Activated CD4-positive, alpha-beta T cell treated with anti-CD3 and anti-CD28 coated beads, Interleukin-2, amount 50 U/mL, for 16 hours (primary cell): ENCODE measurements at regions not wholly inside any gene's neighbourhood (a gene's known extent, or its start where the extent isn't known, plus 50 kb on each side); places are given as distances from the start of the nearest gene placed in this dataset.

Source experiments
- DNase-seq: peaks from one replicate; pipeline ENCODE4 v3.0.0-alpha.2; 2020

- no peak for DNase-seq
These were observed 319.9 kb upstream of the GRM7 start for GRCh38 chr3:6540981-6541380.

- DNase-seq, result no peak
These were observed 318.1 kb upstream of the GRM7 start for GRCh38 chr3:6542795-6543194.

GRCh38 chr3:6549296-6549695 lies 311.6 kb upstream of the GRM7 start:
- DNase-seq, result no peak

DNA sequence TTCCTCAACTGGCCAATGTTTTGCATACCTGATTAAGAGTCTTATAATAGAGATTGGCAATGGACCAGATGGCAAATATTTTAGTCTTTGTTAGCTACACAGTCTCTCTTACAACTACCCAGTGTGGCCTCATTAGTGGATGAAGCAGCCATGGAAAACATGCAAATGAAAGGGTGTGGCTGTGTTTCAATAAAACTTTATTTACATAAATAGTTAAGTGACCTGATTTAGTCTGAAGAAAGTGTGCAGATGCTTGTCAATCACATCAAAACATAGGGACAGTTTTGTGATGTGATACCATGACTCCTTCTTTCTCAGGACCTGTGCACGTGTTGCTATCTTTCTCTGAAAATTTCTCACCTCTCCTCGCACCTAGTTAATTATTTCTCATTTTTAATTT lies 309.8 kb upstream of the GRM7 start:
- no peak for DNase-seq

- DNase-seq, result no peak
These were observed 300.7 kb upstream of the GRM7 start for GRCh38 chr3:6560259-6560658.

- no peak for DNase-seq
These were observed 293.7 kb upstream of the GRM7 start for GRCh38 chr3:6567241-6567640.

DNA sequence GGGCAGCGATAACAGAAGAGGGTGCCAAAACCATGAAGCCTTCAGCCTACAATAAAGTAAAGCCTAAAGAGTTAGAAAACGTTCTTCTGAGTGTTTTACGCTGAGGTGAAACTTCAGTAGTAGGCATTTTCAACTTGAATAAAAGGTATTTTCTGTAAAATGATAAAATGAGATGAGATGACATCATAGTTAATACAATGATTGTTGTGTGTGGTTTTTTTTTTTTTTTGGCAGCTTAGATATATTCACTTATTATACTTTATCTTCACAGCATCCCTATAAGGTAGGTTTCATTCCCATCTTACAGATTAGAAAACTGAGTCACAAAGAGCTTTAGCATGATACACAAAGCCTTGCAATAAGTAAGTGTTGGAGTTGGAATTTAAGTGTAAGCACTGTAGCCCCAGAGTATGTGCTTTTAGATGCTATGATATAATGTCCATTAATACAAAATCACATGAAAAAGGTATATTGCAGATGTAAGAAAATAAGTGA lies 291.9 kb upstream of the GRM7 start:
- no peak for DNase-seq

DNA sequence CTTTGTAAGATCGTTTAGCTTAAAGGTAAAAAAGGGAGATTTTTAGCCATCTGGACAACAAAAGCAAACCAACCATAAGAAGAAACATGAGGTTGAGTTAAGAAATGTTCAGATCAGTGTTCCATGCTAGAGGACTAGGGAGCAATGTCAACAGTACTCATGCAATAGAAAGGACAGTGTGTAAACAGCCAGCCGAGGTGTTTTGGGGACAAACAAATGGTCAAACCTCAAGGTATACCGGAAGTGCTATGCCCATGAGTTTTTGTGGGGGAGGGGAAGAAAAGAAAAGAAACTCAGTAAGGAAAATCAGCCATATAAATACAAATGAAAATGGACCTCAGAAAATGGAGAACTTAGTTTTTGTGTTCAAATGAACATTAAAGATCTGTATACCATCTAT lies 289.5 kb upstream of the GRM7 start:
- DNase-seq, result no peak

GRCh38 chr3:6577584-6577983 lies 283.3 kb upstream of the GRM7 start:
- DNase-seq, result no peak

DNA sequence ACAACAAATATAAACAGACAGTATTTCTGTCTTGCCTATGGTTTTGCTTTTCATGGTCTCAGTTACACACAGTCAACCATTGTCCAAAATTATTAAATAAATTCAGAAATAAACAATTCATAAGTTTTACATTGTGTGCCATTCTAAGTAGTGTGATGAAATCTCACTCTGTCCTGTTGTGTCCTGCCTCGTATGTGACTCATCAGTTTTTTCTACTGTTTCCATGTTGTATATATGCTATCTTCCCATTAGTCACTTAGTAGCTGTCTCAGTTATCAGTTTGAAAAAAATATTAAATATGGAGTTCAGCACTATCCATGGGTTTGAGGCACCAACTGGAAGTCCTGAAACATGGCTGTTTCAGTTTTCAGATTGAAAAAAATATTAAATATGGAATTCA lies 282.4 kb upstream of the GRM7 start:
- no peak for DNase-seq

DNA sequence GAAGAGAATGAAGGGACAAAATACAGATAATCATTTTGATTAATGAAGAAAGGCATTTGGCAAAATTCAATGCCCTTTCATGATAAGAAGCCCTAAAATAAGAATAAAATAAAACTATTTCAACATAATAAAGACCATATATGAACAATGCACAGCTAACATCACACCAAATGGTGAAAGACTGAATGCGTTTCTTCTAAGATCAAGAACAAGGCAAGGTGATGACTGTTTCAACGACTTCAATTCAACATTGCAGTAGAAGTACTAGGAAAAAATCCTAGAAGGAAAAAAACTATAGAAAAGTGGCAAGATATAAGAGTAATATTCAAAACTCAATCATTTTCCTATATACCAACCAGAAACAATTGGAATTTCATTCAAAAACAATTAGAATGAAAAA lies 280.1 kb upstream of the GRM7 start:
- no peak for DNase-seq

DNA sequence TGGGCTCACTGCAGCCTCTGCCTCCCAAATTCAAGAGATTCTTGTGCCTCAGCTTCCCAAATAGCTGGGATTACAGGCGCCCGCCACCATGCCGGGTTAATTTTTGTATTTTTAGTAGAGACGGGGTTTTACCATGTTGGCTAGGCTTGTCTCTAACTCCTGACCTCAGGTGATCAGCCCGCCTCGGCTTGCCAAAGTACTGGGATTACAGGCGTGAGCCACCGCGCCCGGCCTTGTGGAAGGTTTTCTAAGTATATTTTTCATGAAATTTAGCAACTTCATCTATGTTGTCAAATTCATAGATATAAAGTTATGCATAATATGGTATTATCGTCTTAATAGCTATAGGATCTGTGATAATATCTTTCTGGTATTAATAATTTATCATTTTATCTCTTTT lies 275.6 kb upstream of the GRM7 start:
- DNase-seq, result no peak

GRCh38 chr3:6600237-6600636 lies 260.7 kb upstream of the GRM7 start:
- DNase-seq, result no peak

- DNase-seq, result no peak
These were observed 259.5 kb upstream of the GRM7 start for GRCh38 chr3:6601374-6601773.

DNA sequence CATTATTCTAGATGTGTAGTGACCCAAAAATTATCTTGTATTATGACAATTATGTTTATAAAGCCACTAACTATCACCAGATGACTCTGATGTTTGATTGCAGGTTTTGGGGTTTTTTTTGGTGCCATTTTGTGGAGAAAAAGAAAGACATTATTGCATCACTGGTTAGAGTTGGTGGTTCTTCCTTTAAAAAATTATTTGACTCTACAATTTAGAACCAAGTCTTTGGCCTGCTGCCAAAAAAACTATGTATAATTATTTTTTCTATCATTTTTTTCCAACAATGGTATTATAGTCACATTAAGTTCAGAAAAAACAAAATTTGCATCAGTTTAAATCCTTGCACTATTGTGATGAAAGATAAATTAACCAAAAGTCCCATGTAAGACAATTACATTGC lies 258.6 kb upstream of the GRM7 start:
- no peak for DNase-seq

- DNase-seq, result no peak
These were observed 255.7 kb upstream of the GRM7 start for GRCh38 chr3:6605227-6605626.

- no peak for DNase-seq
These were observed 252.1 kb upstream of the GRM7 start for GRCh38 chr3:6608843-6609242.

DNA sequence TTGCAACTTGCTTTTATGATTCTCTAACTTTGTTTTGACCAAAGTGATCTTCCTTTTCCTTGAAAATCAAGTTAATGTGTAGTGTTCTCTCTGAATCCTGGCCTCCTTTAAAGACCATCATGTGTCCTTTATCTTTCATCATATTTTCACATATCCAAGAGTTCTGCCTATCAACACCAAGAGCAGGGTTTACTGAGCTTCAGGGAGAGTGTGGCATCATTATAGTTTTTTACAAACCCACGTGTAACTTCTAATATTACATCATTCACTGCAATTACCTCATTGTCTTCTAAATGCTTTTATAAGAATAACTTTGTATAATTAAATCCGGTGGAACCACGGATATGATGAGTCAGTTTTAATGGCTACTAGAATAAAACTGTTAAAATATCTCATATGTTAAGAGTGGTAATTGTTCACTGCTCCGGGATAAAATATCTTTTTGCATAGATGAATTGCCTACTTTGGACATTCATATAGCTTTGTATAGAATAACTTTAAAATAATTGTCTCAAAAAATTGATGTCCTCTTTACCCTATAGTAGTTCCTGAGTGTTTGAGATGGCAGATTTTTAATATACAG lies 248.8 kb upstream of the GRM7 start:
- DNase-seq, result no peak

- no peak for DNase-seq
These were observed 238.7 kb upstream of the GRM7 start for GRCh38 chr3:6622260-6622659.

GRCh38 chr3:6622712-6623111 lies 238.2 kb upstream of the GRM7 start:
- DNase-seq, result no peak

DNA sequence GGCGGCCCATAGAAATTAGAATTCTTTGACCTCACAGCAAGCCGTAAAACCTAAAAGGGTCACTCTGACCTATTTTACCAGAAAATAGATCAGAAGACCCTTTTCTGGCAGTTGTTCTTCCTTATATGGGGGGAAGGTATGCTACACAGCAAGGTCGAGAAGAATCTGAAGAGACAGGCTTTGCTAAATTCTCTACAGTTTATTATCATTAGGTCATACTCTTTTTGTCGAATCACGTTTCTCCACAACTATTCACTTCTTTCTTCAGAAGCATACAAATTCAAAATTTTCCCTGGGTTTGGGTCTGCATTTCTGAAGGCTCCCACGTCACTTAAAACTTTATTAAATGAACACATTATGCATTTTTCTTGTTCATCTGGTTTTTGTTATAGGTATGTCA lies 229.5 kb upstream of the GRM7 start:
- DNase-seq, result no peak

DNA sequence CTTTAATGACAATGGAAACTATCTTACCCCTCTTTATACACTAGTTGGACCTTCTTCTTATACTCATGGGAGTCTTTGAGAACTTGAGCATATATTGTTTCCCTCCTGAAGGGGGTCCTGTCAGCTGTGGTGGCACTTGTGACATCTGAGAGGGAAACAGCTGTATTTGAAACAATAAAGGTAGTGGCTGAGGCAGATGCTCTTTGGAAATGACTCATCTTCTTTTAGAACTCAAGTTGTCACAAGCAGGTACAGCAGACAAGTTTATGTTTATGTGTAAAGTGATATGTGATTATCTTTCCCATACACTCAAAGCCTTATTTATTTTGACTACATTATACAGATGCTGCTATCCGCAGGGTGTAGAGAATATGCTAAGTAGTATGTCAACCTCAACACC lies 220.0 kb upstream of the GRM7 start:
- DNase-seq, result no peak

DNA sequence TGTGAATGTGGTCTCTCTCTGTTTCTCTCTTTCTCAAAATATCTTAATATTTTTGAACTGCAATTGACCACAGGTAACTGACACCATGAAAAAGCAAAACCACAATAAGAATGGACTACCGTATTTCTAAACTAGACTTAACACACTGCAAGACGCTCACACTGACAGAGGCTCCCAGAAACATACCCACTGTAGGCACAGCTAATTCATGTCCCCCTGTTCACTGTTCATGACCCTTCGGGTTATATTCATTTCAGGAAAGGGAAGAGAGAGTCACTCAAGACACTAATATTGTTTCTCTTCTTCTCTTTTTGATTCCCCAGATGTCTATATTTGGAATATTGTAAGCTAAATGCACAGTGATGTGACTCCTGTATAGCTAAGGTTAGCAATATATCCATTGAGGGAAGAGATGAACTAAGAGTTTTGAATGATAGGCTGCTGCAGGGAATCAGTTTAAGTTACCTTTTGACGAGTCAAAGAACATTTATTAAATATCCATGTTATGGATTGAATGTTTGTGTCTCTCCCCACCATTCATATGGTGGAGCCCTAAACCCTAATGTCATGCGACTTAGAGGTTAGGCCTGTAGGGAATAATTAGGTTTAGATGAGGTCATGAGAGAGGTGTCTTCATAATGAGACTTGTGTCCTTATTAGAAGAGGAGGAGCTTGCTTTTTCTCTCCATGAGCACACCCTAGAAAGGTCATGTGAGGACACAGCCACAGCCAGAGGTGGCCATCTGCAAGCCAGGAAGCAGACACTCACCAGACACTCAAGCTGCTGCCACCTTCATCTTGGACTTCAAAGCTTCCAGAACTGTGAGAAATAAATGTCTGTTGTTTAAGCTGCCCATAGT lies 216.6 kb upstream of the GRM7 start:
- DNase-seq, result no peak

DNA sequence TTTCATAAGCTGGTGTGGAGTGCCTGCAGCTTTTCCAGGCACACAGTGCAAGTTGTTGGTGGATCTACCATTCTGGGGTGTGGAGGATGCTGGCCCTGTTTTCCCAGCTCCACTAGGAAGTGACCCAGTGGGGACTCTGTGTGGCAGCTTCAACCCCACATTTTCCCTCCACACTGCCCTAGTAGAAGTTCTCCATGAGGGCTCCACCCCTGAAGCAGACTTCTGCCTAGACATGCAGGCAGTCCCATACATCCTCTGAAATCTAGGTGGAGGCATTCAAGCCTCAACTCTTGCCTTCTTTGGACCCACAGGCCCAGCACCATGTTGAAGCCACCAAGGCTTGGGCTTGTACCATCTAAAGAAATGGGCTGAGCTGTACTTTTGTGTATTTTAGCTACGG lies 206.2 kb upstream of the GRM7 start:
- no peak for DNase-seq

DNA sequence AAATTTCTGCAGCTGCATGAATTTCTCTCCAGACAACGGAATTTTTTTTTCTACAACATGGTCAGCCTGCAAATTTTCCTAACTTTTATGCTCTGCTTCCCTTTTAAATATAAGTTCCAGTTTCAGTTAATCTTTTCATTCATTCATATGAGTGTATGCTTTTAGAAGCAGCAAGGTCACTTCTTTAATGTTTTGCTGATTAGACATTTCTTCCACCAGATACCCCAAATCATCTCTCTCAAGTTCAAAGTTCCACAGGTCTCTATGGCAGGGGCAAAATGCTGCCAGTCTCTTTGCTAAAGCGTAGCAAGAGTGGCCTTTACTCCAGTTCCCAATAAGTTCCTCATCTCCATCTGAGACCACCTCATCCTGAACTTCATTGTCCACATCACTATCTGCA lies 205.6 kb upstream of the GRM7 start:
- DNase-seq, result no peak
